ENCODE measurements at regions not wholly inside any gene's neighbourhood (a gene's known extent, or its start where the extent isn't known, plus 50 kb on each side); places are given as distances from the start of the nearest gene placed in this dataset.
A peak's percentile ranks its signal among the peaks of the same experiment; 100 is the strongest.

- no peak for TF ChIP-seq IRF3 (IDR thresholded peaks at IDR 0.05; ENCODE audit: low read depth, low read length)
- no peak for TF ChIP-seq FOXM1 (IDR thresholded peaks at IDR 0.05; ENCODE audit: low read depth)
- no peak for TF ChIP-seq ZBTB33 (IDR thresholded peaks at IDR 0.05; ENCODE audit: borderline replicate concordance, low read depth)
- no peak for TF ChIP-seq TAF1 (IDR thresholded peaks at IDR 0.05; ENCODE audit: borderline replicate concordance, low read depth, low read length)
- TF ChIP-seq REST (IDR thresholded peaks at IDR 0.05; ENCODE audit: low read depth, low read length): no peak
- TF ChIP-seq FOXJ3 (CRISPR knock-in tag; IDR thresholded peaks at IDR 0.05): no peak
- no peak for TF ChIP-seq FOSL2 (IDR thresholded peaks at IDR 0.05; ENCODE audit: borderline replicate concordance, low read depth)
These were observed 218.9 kb upstream of the PHYHIPL start (continued) for GRCh38 chr10:58957517-58957916.

GRCh38 chr10:58963101-58963534 is 213.3 kb upstream of the PHYHIPL start:
- H3K27me3 ChIP-seq (ENCODE audit: insufficient read depth): no peaks in the 10 kb centered on the region; the same call in 1 of the 2 replicates
- H2AFZ ChIP-seq (ENCODE audit: low read depth): no peak overlapping the region
- H4K20me1 ChIP-seq (ENCODE audit: insufficient read depth): no peaks in the 10 kb centered on the region
- peaks cover 0 to 14% of the 10 kb centered on the region in 2 experiments; a peak in 2 of 4 replicates for H3K4me1 ChIP-seq (ENCODE audit: control insufficient read depth in 1 of 2, insufficient read depth in 2 of 2, low read depth in 1 of 2, low read length in 1 of 2)
- no peaks in the 10 kb centered on the region for H3K9me2 ChIP-seq
- H3K27ac ChIP-seq (ENCODE audit: low read depth in 2 of 2, low read length in 1 of 2): no peak overlapping the region
- H3K4me2 ChIP-seq: no peak overlapping the region
- WGBS (ENCODE audit: low lambda C conversion rate): 27% methylated on average over 3 of the region's 3 CpGs
- DNase-seq: no peak
- H3K79me2 ChIP-seq (ENCODE audit: insufficient read depth): no peaks in the 10 kb centered on the region
- no peaks in the 10 kb centered on the region for H3F3A ChIP-seq (replicated peaks; ENCODE audit: insufficient read depth)
- no peak overlapping the region for H3K4me3 ChIP-seq (ENCODE audit: low read depth in 2 of 2, low read length in 1 of 2)
- ChIA-PET CTCF (interaction anchor here (6.4 kb wide), 1 partner anchor 11 kb away, joined by 34 read pairs; no protein-coding TSS in a partner anchor), POLR2A (no interaction called here)
- no peak overlapping the region for H3K9ac ChIP-seq
- H3K36me3 ChIP-seq (replicated peaks in 1 of 2; ENCODE audit: control insufficient read depth in 1 of 2, insufficient read depth in 2 of 2, low read length in 1 of 2): no peaks in the 10 kb centered on the region
- TF ChIP-seq GABPA (IDR thresholded peaks at IDR 0.05; ENCODE audit: low read depth): no peak
- peak; percentile 47 for TF ChIP-seq CTCF (IDR thresholded peaks at IDR 0.05)
- no peaks in the 10 kb centered on the region for H3K9me3 ChIP-seq
